ENCODE measurements at regions not wholly inside any gene's neighbourhood (a gene's known extent, or its start where the extent isn't known, plus 50 kb on each side); places are given as distances from the start of the nearest gene placed in this dataset.

GRCh38 chr5:18048449-18048848 lies 414.2 kb downstream of the TAF11L14 start:
- TF ChIP-seq ZFX (IDR thresholded peaks at IDR 0.05; ENCODE audit: borderline replicate concordance) (no peak), CTCF (IDR thresholded peaks at IDR 0.05) (no peak)
- H3K27ac ChIP-seq: peak overlapping the region; percentile 39; the same call in 1 of the 2 replicates

- H3K27ac ChIP-seq: no peak overlapping the region
- no peak for TF ChIP-seq CTCF (IDR thresholded peaks at IDR 0.05)
- TF ChIP-seq ZFX (IDR thresholded peaks at IDR 0.05; ENCODE audit: borderline replicate concordance): no peak
Observed at GRCh38 chr5:18050345-18050744, 416.1 kb downstream of the TAF11L14 start.

GRCh38 chr5:18050776-18051175 lies 416.5 kb downstream of the TAF11L14 start:
- no peak overlapping the region for H3K27ac ChIP-seq
- TF ChIP-seq ZFX (IDR thresholded peaks at IDR 0.05; ENCODE audit: borderline replicate concordance) (no peak), CTCF (IDR thresholded peaks at IDR 0.05) (no peak)

GRCh38 chr5:18051953-18052352 lies 417.7 kb downstream of the TAF11L14 start:
- H3K27ac ChIP-seq: no peak overlapping the region
- TF ChIP-seq CTCF (IDR thresholded peaks at IDR 0.05) (no peak), ZFX (IDR thresholded peaks at IDR 0.05; ENCODE audit: borderline replicate concordance) (no peak)

- H3K27ac ChIP-seq: no peak overlapping the region
- TF ChIP-seq ZFX (IDR thresholded peaks at IDR 0.05; ENCODE audit: borderline replicate concordance): no peak
- TF ChIP-seq CTCF (IDR thresholded peaks at IDR 0.05): no peak
Observed at GRCh38 chr5:18052569-18052968, 418.3 kb downstream of the TAF11L14 start.

GRCh38 chr5:18057725-18058124 lies 423.5 kb downstream of the TAF11L14 start:
- TF ChIP-seq CTCF (IDR thresholded peaks at IDR 0.05): no peak
- TF ChIP-seq ZFX (IDR thresholded peaks at IDR 0.05; ENCODE audit: borderline replicate concordance): no peak
- H3K27ac ChIP-seq: no peak overlapping the region

GRCh38 chr5:18067615-18068014 lies 433.4 kb downstream of the TAF11L14 start:
- H3K27ac ChIP-seq: no peak overlapping the region
- no peak for TF ChIP-seq ZFX (IDR thresholded peaks at IDR 0.05; ENCODE audit: borderline replicate concordance)
- TF ChIP-seq CTCF (IDR thresholded peaks at IDR 0.05): no peak

Measured in 22Rv1 (cell line).